Vagina (tissue), 2 donors: ENCODE measurements at regions not wholly inside any gene's neighbourhood (a gene's known extent, or its start where the extent isn't known, plus 50 kb on each side); places are given as distances from the start of the nearest gene placed in this dataset.

ENCODE experiments used
- CTCF ChIP-seq, 3 experiments: fragments of 450-650 bp in 2 of 3; fragments of 200-600 bp in 1 of 3; sonication (generic) in 1 of 3; IDR thresholded peaks; one replicate each; pipeline ENCODE4 v1.5.1; 2017 to 2019; ENCODE audit warnings: antibody characterized with exemption in 3 of 3, mild to moderate bottlenecking in 2 of 3, moderate library complexity in 2 of 3
- POLR2A ChIP-seq, 2 donors: fragments of 450-650 bp; IDR thresholded peaks; one replicate each; pipeline ENCODE4 v1.6.1; 2017; ENCODE audit warnings: antibody characterized with exemption in 2 of 2, mild to moderate bottlenecking in 2 of 2, moderate library complexity in 2 of 2
- POLR2AphosphoS5 ChIP-seq, 2 donors: sonication (generic); formaldehyde crosslinking; IDR thresholded peaks; one replicate each; pipeline ENCODE4 v1.9.0; 2017; ENCODE audit warnings: antibody characterized with exemption in 2 of 2, mild to moderate bottlenecking in 2 of 2, low read depth in 1 of 2; ENCODE audit not compliant: insufficient read depth in 1 of 2

- TF ChIP-seq POLR2AphosphoS5 (IDR thresholded peaks at IDR 0.05; ENCODE audit: insufficient read depth in 1 of 2, low read depth in 1 of 2) (no peak), CTCF (IDR thresholded peaks at IDR 0.05) (no peak), POLR2A (IDR thresholded peaks at IDR 0.05) (no peak)
These were observed 148.3 kb upstream of the POU2AF2 start for GRCh38 chr11:111097191-111097590.
